A673 (cell line): ENCODE measurements at regions not wholly inside any gene's neighbourhood (a gene's known extent, or its start where the extent isn't known, plus 50 kb on each side); places are given as distances from the start of the nearest gene placed in this dataset.

Experiments
- CTCF ChIP-seq: fragments of 300-800, 200-600 bp; sonication (generic); conservative IDR thresholded peaks from 2 replicates; pipeline ENCODE4 v1.5.1; 2017; ENCODE audit warnings: low read depth, mild to moderate bottlenecking, antibody characterized with exemption, low read length, moderate library complexity, mixed read lengths
- EZH2 ChIP-seq: fragments of 200-600 bp; sonication (generic); IDR thresholded peaks from 2 replicates; pipeline ENCODE4 v1.6.1; 2017; ENCODE audit warnings: borderline replicate concordance, low read depth, mild to moderate bottlenecking, mixed read lengths, antibody characterized with exemption, low read length; ENCODE audit not compliant: poor library complexity, severe bottlenecking

DNA sequence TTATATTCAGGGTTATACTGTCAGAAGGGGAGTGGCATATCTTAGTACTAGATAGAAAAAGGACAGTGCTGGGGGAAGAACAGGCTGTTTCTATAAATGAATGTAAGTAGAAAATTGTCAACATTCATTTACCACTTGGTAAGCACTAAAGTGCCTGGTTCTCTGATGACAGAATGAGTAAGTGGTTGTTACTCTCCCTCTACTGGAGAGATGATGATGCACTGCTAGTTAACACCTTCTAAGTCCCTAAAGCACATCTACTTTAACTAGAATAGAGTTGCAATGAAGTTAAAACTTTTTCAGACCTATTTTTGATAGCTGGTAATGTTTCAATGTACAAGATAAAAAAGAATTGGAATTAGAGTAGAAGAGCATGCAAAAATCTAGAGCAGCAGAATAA, 214.5 kb downstream of the KLHL4 start:
- TF ChIP-seq CTCF (no peak), EZH2 (no peak)
